LNCaP clone FGC (cell line): ENCODE measurements at regions not wholly inside any gene's neighbourhood (a gene's known extent, or its start where the extent isn't known, plus 50 kb on each side); places are given as distances from the start of the nearest gene placed in this dataset.

Experiments
- DNase-seq: peaks from one replicate; pipeline ENCODE4 v3.0.0-alpha.2; 2011; ENCODE audit warnings: low read depth
- H3K4me3 ChIP-seq: 2 replicates; pipeline ENCODE4 v1.5.1; 2011; ENCODE audit warnings: mild to moderate bottlenecking, low read depth, low read length, control low read depth
- TF ChIP-seq, protein P1 (sequence below): IDR thresholded peaks from 2 replicates; pipeline ENCODE4 v1.5.1; 2012; ENCODE audit warnings: mild to moderate bottlenecking; ENCODE audit not compliant: control insufficient read depth, insufficient read depth; ENCODE audit errors: extremely low read depth

- TF ChIP-seq, protein P1, sequence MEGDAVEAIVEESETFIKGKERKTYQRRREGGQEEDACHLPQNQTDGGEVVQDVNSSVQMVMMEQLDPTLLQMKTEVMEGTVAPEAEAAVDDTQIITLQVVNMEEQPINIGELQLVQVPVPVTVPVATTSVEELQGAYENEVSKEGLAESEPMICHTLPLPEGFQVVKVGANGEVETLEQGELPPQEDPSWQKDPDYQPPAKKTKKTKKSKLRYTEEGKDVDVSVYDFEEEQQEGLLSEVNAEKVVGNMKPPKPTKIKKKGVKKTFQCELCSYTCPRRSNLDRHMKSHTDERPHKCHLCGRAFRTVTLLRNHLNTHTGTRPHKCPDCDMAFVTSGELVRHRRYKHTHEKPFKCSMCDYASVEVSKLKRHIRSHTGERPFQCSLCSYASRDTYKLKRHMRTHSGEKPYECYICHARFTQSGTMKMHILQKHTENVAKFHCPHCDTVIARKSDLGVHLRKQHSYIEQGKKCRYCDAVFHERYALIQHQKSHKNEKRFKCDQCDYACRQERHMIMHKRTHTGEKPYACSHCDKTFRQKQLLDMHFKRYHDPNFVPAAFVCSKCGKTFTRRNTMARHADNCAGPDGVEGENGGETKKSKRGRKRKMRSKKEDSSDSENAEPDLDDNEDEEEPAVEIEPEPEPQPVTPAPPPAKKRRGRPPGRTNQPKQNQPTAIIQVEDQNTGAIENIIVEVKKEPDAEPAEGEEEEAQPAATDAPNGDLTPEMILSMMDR = no peak
- no peak for DNase-seq
- no peak overlapping the region for H3K4me3 ChIP-seq
Observed at GRCh38 chr13:76709851-76710250, 176.4 kb downstream of the KCTD12 start.

DNA sequence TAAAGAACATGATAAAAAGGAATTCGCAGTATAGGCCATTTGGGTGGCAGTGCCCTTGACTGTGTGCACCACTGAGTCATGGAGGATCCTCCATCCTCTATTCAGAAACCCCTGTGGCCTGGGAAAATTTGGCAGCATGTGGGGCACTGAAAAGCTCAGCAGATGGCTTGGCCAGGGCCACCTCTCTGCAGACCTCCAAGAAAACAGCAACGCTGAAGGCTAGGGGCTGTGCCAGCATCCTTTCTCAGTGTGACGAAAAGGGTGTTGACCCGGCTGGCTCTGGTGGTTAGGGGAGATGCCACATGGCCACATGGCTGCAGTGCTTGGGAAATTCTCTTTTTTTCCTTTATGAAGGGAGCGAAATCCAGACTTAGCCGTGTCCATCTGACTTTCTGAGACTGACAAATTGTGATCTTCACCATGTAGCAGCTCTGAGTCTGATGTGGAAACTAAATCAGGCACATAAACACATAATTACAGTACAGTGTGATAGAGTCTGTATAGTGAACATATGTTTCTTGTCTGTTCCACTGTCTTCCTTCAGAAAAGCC is 178.0 kb downstream of the KCTD12 start:
- TF ChIP-seq, protein P1 = no peak
- no peak for DNase-seq
- H3K4me3 ChIP-seq = no peak overlapping the region

GRCh38 chr13:76707360-76707759 is 178.8 kb downstream of the KCTD12 start:
- TF ChIP-seq, protein P1 = no peak
- no peak for DNase-seq
- no peak overlapping the region for H3K4me3 ChIP-seq

- TF ChIP-seq, protein P1 = no peak
- DNase-seq = no peak
Observed at GRCh38 chr13:76703621-76704288, 182.4 kb downstream of the KCTD12 start.

DNA sequence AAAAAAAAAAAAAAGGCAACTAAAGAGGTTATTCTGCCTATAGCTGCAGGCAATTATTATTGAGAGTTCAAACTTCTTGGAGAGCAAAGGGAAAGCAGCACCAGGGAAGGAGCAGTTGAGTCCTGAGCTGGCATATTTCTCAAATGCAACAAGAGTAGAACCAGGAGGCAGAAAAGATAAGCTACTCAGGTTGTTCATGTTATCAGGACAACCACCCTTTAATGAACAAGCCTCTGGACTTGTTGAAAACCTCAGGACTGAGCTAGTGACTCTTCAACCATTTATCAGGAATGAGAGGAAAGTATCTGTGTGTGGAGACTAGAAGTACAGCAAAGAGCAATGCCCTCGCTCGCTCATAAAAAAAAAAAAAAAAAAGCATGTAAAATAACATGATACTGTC is 183.0 kb downstream of the KCTD12 start:
- TF ChIP-seq, protein P1 = no peak
- DNase-seq = no peak
- H3K4me3 ChIP-seq = no peak overlapping the region

More at GRCh38 chr13:76703621-76704288, 182.4 kb downstream of the KCTD12 start:
- H3K4me3 ChIP-seq = no peak overlapping the region

DNA sequence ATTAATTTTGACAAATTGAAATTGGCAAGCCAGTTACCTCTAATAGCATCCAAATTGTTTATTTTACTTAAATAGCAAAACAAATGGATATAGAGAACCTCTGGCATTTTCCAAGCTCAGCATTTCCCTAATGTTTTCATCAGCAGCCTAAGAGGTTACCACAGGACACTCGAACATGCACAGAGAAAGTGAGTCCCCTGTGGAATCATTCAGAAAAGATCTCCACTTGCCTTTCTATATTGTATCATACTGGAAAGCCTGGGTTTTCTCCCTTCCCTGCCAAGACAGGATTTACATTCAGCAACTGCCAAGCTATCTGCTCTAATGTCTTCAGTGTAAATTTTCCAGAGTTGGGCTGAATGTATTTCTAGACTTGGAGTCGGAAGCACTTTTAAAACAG is 188.9 kb downstream of the KCTD12 start:
- TF ChIP-seq, protein P1 = no peak
- DNase-seq = no peak
- H3K4me3 ChIP-seq = no peak overlapping the region

- TF ChIP-seq, protein P1 = no peak
- no peak overlapping the region for H3K4me3 ChIP-seq
- no peak for DNase-seq
Observed at GRCh38 chr13:76696370-76696769, 189.8 kb downstream of the KCTD12 start.
